ENCODE measurements at regions not wholly inside any gene's neighbourhood (a gene's known extent, or its start where the extent isn't known, plus 50 kb on each side); places are given as distances from the start of the nearest gene placed in this dataset.

- ATAC-seq = no peak
- Histone ChIP-seq H3K9me3 (ENCODE audit: control insufficient read depth, low read length) (no peaks in the 10 kb centered on the region), H3K27me3 (ENCODE audit: control insufficient read depth, insufficient read depth) (no peaks in the 10 kb centered on the region), H3K27ac (ENCODE audit: low read length) (no peak overlapping the region), H3K4me1 (ENCODE audit: control insufficient read depth, insufficient read depth, low read length) (peaks cover 3% of the 10 kb centered on the region), H3K4me3 (ENCODE audit: low read length) (no peak overlapping the region)
- no peak for DNase-seq
- intact Hi-C loops (cut with DNase I) = no loop called here
- 94% methylated on average over 3 of the region's 3 CpGs for WGBS
Measured at GRCh38 chr2:100206731-100207255, 64.4 kb upstream of the AFF3 start.

GRCh38 chr2:100205174-100205573, 62.8 kb upstream of the AFF3 start:
- H3K9me3 ChIP-seq (ENCODE audit: control insufficient read depth, low read length) = no peaks in the 10 kb centered on the region
- H3K4me1 ChIP-seq (ENCODE audit: control insufficient read depth, insufficient read depth, low read length) = peaks cover 3% of the 10 kb centered on the region
- no peak overlapping the region for H3K27ac ChIP-seq (ENCODE audit: low read length)
- DNase-seq = no peak
- no peaks in the 10 kb centered on the region for H3K27me3 ChIP-seq (ENCODE audit: control insufficient read depth, insufficient read depth)
- WGBS = 65% methylated on average over 7 of the region's 7 CpGs
- ATAC-seq = peak in 1 of 2 donors; percentile 37
- H3K4me3 ChIP-seq (ENCODE audit: low read length) = no peak overlapping the region
- intact Hi-C loops (cut with DNase I) = no loop called here

- ATAC-seq (no peak), DNase-seq (no peak)
- Histone ChIP-seq H3K27ac (ENCODE audit: low read length) (no peak overlapping the region), H3K4me3 (ENCODE audit: low read length) (no peak overlapping the region), H3K9me3 (ENCODE audit: control insufficient read depth, low read length) (no peaks in the 10 kb centered on the region), H3K27me3 (ENCODE audit: control insufficient read depth, insufficient read depth) (no peaks in the 10 kb centered on the region), H3K4me1 (ENCODE audit: control insufficient read depth, insufficient read depth, low read length) (peaks cover 12% of the 10 kb centered on the region)
- WGBS = 81% methylated on average over 6 of the region's 6 CpGs
- intact Hi-C loops (cut with DNase I) = no loop called here
Measured at GRCh38 chr2:100202567-100202966, 60.2 kb upstream of the AFF3 start.

GRCh38 chr2:100200985-100201384, 58.6 kb upstream of the AFF3 start:
- no peak overlapping the region for H3K27ac ChIP-seq (ENCODE audit: low read length)
- peaks cover 10% of the 10 kb centered on the region for H3K4me1 ChIP-seq (ENCODE audit: control insufficient read depth, insufficient read depth, low read length)
- intact Hi-C loops (cut with DNase I) = no loop called here
- no peak overlapping the region for H3K4me3 ChIP-seq (ENCODE audit: low read length)
- ATAC-seq (no peak), DNase-seq (no peak)
- no peaks in the 10 kb centered on the region for H3K9me3 ChIP-seq (ENCODE audit: control insufficient read depth, low read length)
- 86% methylated on average over 4 of the region's 4 CpGs for WGBS
- H3K27me3 ChIP-seq (ENCODE audit: control insufficient read depth, insufficient read depth) = no peaks in the 10 kb centered on the region

- Histone ChIP-seq H3K9me3 (ENCODE audit: control insufficient read depth, low read length) (no peaks in the 10 kb centered on the region), H3K4me1 (ENCODE audit: control insufficient read depth, insufficient read depth, low read length) (peaks cover 10% of the 10 kb centered on the region), H3K27me3 (ENCODE audit: control insufficient read depth, insufficient read depth) (no peaks in the 10 kb centered on the region), H3K4me3 (ENCODE audit: low read length) (no peak overlapping the region), H3K27ac (ENCODE audit: low read length) (no peak overlapping the region)
- DNase-seq = no peak
- intact Hi-C loops (cut with DNase I) = no loop called here
- 96% methylated on average over 5 of the region's 5 CpGs for WGBS
- ATAC-seq = no peak
Measured at GRCh38 chr2:100199421-100199820, 57.0 kb upstream of the AFF3 start.

- H3K4me3 ChIP-seq (ENCODE audit: low read length) = no peak overlapping the region
- WGBS = 71% methylated on average over 13 of the region's 13 CpGs
- H3K27me3 ChIP-seq (ENCODE audit: control insufficient read depth, insufficient read depth) = no peaks in the 10 kb centered on the region
- ATAC-seq (no peak), DNase-seq (peak in 1 of 3 donors; percentile 63)
- no peak overlapping the region for H3K27ac ChIP-seq (ENCODE audit: low read length)
- peaks cover 10% of the 10 kb centered on the region for H3K4me1 ChIP-seq (ENCODE audit: control insufficient read depth, insufficient read depth, low read length)
- H3K9me3 ChIP-seq (ENCODE audit: control insufficient read depth, low read length) = no peaks in the 10 kb centered on the region
- intact Hi-C loops (cut with DNase I) = no loop called here
Measured at GRCh38 chr2:100198461-100199230, 56.3 kb upstream of the AFF3 start.

GRCh38 chr2:100197631-100198153, 55.3 kb upstream of the AFF3 start:
- WGBS = 13% methylated on average over 8 of the region's 8 CpGs
- Histone ChIP-seq H3K4me3 (ENCODE audit: low read length) (no peak overlapping the region), H3K27me3 (ENCODE audit: control insufficient read depth, insufficient read depth) (no peaks in the 10 kb centered on the region), H3K4me1 (ENCODE audit: control insufficient read depth, insufficient read depth, low read length) (peaks cover 15% of the 10 kb centered on the region), H3K27ac (ENCODE audit: low read length) (peak overlapping the region; percentile 83), H3K9me3 (ENCODE audit: control insufficient read depth, low read length) (no peaks in the 10 kb centered on the region)
- DNase-seq = peak; percentile 79 to 93 (median 92)
- peak; percentile 93 to 94 for ATAC-seq
- intact Hi-C loops (cut with DNase I) = no loop called here

- no peaks in the 10 kb centered on the region for H3K27me3 ChIP-seq (ENCODE audit: control insufficient read depth, insufficient read depth)
- DNase-seq (no peak), ATAC-seq (no peak)
- 77% methylated on average over 18 of the region's 18 CpGs for WGBS
- H3K9me3 ChIP-seq (ENCODE audit: control insufficient read depth, low read length) = no peaks in the 10 kb centered on the region
- H3K27ac ChIP-seq (ENCODE audit: low read length) = no peak overlapping the region
- no peak overlapping the region for H3K4me3 ChIP-seq (ENCODE audit: low read length)
- intact Hi-C loops (cut with DNase I) = no loop called here
- H3K4me1 ChIP-seq (ENCODE audit: control insufficient read depth, insufficient read depth, low read length) = peaks cover 20% of the 10 kb centered on the region
Measured at GRCh38 chr2:100196786-100197494, 54.5 kb upstream of the AFF3 start.

- Histone ChIP-seq H3K4me1 (ENCODE audit: control insufficient read depth, insufficient read depth, low read length) (peaks cover 20% of the 10 kb centered on the region), H3K27me3 (ENCODE audit: control insufficient read depth, insufficient read depth) (no peaks in the 10 kb centered on the region), H3K4me3 (ENCODE audit: low read length) (no peak overlapping the region), H3K9me3 (ENCODE audit: control insufficient read depth, low read length) (no peaks in the 10 kb centered on the region), H3K27ac (ENCODE audit: low read length) (no peak overlapping the region)
- DNase-seq (no peak), ATAC-seq (no peak)
- intact Hi-C loops (cut with DNase I) = no loop called here
- 86% methylated on average over 5 of the region's 5 CpGs for WGBS
Measured at GRCh38 chr2:100195942-100196341, 53.6 kb upstream of the AFF3 start.

GRCh38 chr2:100194951-100195350, 52.6 kb upstream of the AFF3 start:
- no peaks in the 10 kb centered on the region for H3K9me3 ChIP-seq (ENCODE audit: control insufficient read depth, low read length)
- H3K4me3 ChIP-seq (ENCODE audit: low read length) = no peak overlapping the region
- H3K27ac ChIP-seq (ENCODE audit: low read length) = no peak overlapping the region
- H3K4me1 ChIP-seq (ENCODE audit: control insufficient read depth, insufficient read depth, low read length) = peaks cover 20% of the 10 kb centered on the region
- WGBS = 94% methylated on average over 3 of the region's 3 CpGs
- intact Hi-C loops (cut with DNase I) = no loop called here
- DNase-seq (no peak), ATAC-seq (no peak)
- no peaks in the 10 kb centered on the region for H3K27me3 ChIP-seq (ENCODE audit: control insufficient read depth, insufficient read depth)

- Histone ChIP-seq H3K27ac (ENCODE audit: low read length) (peak overlapping the region; percentile 77), H3K4me3 (ENCODE audit: low read length) (no peak overlapping the region), H3K4me1 (ENCODE audit: control insufficient read depth, insufficient read depth, low read length) (peaks cover 16% of the 10 kb centered on the region), H3K9me3 (ENCODE audit: control insufficient read depth, low read length) (no peaks in the 10 kb centered on the region), H3K27me3 (ENCODE audit: control insufficient read depth, insufficient read depth) (no peaks in the 10 kb centered on the region)
- ATAC-seq (peak in 1 of 2 donors; percentile 59), DNase-seq (no peak)
- 57% methylated on average over 6 of the region's 6 CpGs for WGBS
- intact Hi-C loops (cut with DNase I) = no loop called here
Measured at GRCh38 chr2:100193291-100193710, 50.9 kb upstream of the AFF3 start.
